Type B pancreatic cell (in vitro differentiated cells): ENCODE measurements at regions not wholly inside any gene's neighbourhood (a gene's known extent, or its start where the extent isn't known, plus 50 kb on each side); places are given as distances from the start of the nearest gene placed in this dataset.

Experiments
- DNase-seq: peaks from one replicate; pipeline ENCODE4 v3.0.0; 2021; ENCODE audit warnings: mixed read lengths; ENCODE audit not compliant: unreplicated experiment; ENCODE audit errors: extremely low spot score
- H3K27ac Mint-ChIP-seq: 2 replicates; pipeline ENCODE4 v1.8.0; 2021; ENCODE audit warnings: mild to moderate bottlenecking, mixed read lengths
- H3K27me3 Mint-ChIP-seq: 2 replicates; pipeline ENCODE4 v1.8.0; 2021; ENCODE audit warnings: mixed read lengths
- H3K36me3 Mint-ChIP-seq: 2 replicates; pipeline ENCODE4 v1.8.0; 2021; ENCODE audit warnings: mixed read lengths
- H3K4me1 Mint-ChIP-seq: one replicate; pipeline ENCODE4 v1.8.0; 2021; ENCODE audit warnings: mixed read lengths; ENCODE audit not compliant: unreplicated experiment
- H3K4me3 Mint-ChIP-seq: 2 replicates; pipeline ENCODE4 v1.8.0; 2021; ENCODE audit warnings: mild to moderate bottlenecking, mixed read lengths
- H3K9me3 Mint-ChIP-seq: 2 replicates; pipeline ENCODE4 v1.8.0; 2021; ENCODE audit warnings: mixed read lengths
- TF ChIP-seq, protein P1 (sequence below): fragments of 200-600 bp; sonication (generic); conservative IDR thresholded peaks from 2 replicates; pipeline ENCODE4 v1.5.0; 2021; ENCODE audit warnings: antibody characterized with exemption, mild to moderate bottlenecking

DNA sequence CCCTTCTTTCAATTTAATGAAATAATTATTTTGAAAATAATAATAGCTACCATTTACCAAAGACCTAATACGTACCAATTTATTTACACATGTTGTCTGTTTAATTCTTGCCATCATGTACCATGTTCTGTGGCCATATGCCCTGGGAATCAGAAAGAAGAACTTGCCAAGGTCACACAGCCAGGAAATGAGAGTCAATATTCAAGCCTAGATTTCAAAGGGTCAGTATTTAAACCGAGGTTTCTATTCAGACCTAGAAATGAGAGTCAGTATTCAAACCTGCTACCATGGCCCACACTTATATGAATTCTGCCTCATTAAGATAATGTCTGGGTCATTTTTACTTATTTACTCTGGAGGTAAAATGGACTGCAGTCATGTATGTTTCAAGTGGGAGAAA is 103.6 kb upstream of the TBL1XR1 start:
- DNase-seq, result no peak
- H3K36me3 Mint-ChIP-seq, result no peaks in the 10 kb centered on the region
- H3K27me3 Mint-ChIP-seq, result no peaks in the 10 kb centered on the region
- H3K4me1 Mint-ChIP-seq, result peaks cover 13% of the 10 kb centered on the region
- no peak overlapping the region for H3K27ac Mint-ChIP-seq
- H3K9me3 Mint-ChIP-seq, result no peaks in the 10 kb centered on the region
- TF ChIP-seq, protein P1, sequence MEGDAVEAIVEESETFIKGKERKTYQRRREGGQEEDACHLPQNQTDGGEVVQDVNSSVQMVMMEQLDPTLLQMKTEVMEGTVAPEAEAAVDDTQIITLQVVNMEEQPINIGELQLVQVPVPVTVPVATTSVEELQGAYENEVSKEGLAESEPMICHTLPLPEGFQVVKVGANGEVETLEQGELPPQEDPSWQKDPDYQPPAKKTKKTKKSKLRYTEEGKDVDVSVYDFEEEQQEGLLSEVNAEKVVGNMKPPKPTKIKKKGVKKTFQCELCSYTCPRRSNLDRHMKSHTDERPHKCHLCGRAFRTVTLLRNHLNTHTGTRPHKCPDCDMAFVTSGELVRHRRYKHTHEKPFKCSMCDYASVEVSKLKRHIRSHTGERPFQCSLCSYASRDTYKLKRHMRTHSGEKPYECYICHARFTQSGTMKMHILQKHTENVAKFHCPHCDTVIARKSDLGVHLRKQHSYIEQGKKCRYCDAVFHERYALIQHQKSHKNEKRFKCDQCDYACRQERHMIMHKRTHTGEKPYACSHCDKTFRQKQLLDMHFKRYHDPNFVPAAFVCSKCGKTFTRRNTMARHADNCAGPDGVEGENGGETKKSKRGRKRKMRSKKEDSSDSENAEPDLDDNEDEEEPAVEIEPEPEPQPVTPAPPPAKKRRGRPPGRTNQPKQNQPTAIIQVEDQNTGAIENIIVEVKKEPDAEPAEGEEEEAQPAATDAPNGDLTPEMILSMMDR, result no peak
- H3K4me3 Mint-ChIP-seq, result no peak overlapping the region

DNA sequence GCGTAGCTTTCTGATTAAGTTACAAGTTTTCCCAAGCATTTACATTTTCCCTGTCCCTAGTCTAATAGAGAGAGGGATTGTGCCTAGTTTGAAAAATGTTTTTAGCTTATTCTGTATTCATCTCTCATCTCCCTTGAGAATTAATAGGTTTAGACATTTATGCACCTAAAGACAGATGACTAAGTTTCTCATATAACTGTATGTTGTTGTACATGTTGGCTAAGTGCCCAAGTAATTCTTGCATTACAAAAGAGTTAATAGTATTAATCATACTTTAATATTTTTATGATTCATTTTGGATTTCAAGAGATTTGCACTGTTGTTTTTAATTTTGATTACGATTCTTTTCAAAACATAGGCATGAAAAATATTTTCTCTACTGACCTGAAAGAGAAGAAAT is 109.0 kb upstream of the TBL1XR1 start:
- Mint-ChIP-seq H3K4me3 (no peak overlapping the region), H3K9me3 (no peaks in the 10 kb centered on the region), H3K27me3 (no peaks in the 10 kb centered on the region), H3K4me1 (peaks cover 6% of the 10 kb centered on the region), H3K27ac (no peak overlapping the region), H3K36me3 (no peaks in the 10 kb centered on the region)
- TF ChIP-seq, protein P1, result no peak
- no peak for DNase-seq

DNA sequence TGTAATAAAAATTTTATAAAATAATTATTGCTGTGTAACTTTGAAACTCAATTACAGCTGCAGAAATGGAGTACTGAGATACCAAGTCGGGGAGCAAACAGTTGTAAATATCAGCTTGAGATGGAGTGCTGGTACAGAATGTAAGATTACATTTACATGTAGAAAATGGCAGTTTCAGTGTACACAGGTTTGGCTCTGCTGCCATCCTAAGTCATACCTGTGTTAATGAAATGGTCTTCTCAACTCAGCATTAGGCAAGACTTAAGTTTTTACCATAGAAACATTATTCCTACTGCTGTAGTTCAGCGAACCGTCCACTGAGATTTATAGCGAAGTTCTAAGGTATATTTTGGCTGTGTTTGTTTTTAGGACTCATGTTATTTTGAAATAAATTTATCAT is 110.1 kb upstream of the TBL1XR1 start:
- no peak overlapping the region for H3K27ac Mint-ChIP-seq
- TF ChIP-seq, protein P1, result no peak
- DNase-seq, result no peak
- H3K4me1 Mint-ChIP-seq, result peaks cover 6% of the 10 kb centered on the region
- H3K27me3 Mint-ChIP-seq, result no peaks in the 10 kb centered on the region
- H3K9me3 Mint-ChIP-seq, result peaks cover 4% of the 10 kb centered on the region
- H3K36me3 Mint-ChIP-seq, result no peaks in the 10 kb centered on the region
- H3K4me3 Mint-ChIP-seq, result no peak overlapping the region

DNA sequence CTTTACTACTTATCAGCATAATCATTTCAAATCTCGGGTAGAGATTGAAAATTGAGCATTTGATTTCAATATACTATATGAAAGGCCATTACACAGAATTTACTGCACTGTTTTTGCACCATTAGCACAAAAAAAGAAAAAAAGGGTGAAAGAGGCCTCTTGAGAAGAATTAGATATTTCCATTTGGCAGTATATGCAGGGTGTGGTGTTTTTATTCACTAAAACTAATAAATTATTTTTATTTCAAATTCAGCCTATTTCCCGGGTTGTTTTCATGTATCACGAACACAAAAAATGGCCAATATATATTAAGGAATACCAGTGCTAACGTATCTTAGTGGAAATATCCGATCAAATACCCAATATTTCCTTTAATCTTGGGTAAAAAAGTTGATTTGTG is 110.5 kb upstream of the TBL1XR1 start:
- Mint-ChIP-seq H3K4me1 (peaks cover 6% of the 10 kb centered on the region), H3K27me3 (no peaks in the 10 kb centered on the region), H3K27ac (no peak overlapping the region), H3K4me3 (no peak overlapping the region), H3K9me3 (peaks cover 7% of the 10 kb centered on the region), H3K36me3 (no peaks in the 10 kb centered on the region)
- TF ChIP-seq, protein P1, result no peak
- no peak for DNase-seq

DNA sequence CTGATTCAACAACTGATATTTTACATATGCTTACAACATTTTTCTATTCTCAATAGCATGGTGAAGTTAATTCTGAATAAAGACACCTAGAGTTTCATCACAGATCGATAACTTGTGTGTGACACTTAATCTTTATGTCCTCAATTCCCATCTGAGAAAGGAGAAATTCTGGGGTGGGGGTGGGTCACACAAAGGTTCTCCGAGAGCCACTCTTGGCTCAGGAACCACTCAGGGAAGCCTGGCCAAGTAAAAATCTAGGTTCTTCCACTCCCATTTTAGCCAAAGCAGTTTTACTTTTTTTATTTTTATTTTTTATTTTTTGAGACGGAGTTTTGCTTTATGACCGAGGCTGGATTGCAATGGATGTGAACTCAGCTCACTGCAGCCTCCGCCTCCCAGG is 111.0 kb upstream of the TBL1XR1 start:
- Mint-ChIP-seq H3K36me3 (no peaks in the 10 kb centered on the region), H3K27ac (no peak overlapping the region), H3K4me3 (no peak overlapping the region), H3K9me3 (peaks cover 7% of the 10 kb centered on the region), H3K27me3 (no peaks in the 10 kb centered on the region), H3K4me1 (peaks cover 6% of the 10 kb centered on the region)
- TF ChIP-seq, protein P1, result no peak
- DNase-seq, result no peak

DNA sequence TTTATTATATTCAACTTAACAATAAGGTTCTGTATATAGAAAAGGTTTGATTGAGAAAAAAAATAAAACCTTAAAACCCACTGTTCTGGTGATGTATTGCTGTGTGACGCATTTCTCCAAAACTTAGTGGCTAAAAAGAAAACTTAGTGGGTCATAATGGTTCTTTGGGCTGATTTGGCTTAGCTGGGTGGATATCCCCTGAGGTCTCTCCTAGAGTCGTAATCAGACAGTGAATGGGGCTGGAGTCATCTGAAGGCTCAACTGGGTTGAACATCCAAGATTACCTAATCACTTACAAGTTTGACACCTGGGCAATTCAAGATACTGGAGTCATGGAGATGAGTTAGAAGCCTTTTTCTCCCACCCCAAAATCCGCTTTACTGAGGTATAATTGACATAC is 111.6 kb upstream of the TBL1XR1 start:
- peaks cover 1% of the 10 kb centered on the region for H3K4me1 Mint-ChIP-seq

More for the DNA sequence above, 111.6 kb upstream of the TBL1XR1 start:
- Mint-ChIP-seq H3K27ac (no peak overlapping the region), H3K4me3 (no peak overlapping the region), H3K9me3 (peaks cover 7% of the 10 kb centered on the region), H3K36me3 (no peaks in the 10 kb centered on the region), H3K27me3 (no peaks in the 10 kb centered on the region)
- TF ChIP-seq, protein P1, result no peak
- no peak for DNase-seq
